Natural killer cell (primary cell): ENCODE measurements at regions not wholly inside any gene's neighbourhood (a gene's known extent, or its start where the extent isn't known, plus 50 kb on each side); places are given as distances from the start of the nearest gene placed in this dataset.
A peak's percentile ranks its signal among the peaks of the same experiment; 100 is the strongest.

Experiments used
- ATAC-seq, 3 donors: fragments of 150-1000 bp in 2 of 3; fragments of 200-7000 bp in 1 of 3; cut with Tn5 transposase; 1 replicate in 1 of 3; 2 replicates in 2 of 3; pipeline ENCODE4 v1.10.0; 2021; ENCODE audit warnings: mild to moderate bottlenecking in 2 of 3, moderate library complexity in 2 of 3
- DNase-seq, 2 donors: peaks; one replicate each; pipeline versions ENCODE4 v3.0.0 to v3.0.0-alpha.2; 2013 to 2021; ENCODE audit warnings: mixed read lengths in 1 of 2
- H3K27ac ChIP-seq: one replicate; pipeline ENCODE4 v1.5.1; 2013; ENCODE audit warnings: mild to moderate bottlenecking, low read length
- H3K27me3 ChIP-seq: one replicate; pipeline ENCODE4 v1.6.1; 2013; ENCODE audit warnings: low read length; ENCODE audit not compliant: control insufficient read depth, insufficient read depth
- H3K36me3 ChIP-seq: one replicate; pipeline ENCODE4 v1.6.1; 2013; ENCODE audit warnings: low read length; ENCODE audit not compliant: control insufficient read depth, insufficient read depth
- H3K4me1 ChIP-seq: one replicate; pipeline ENCODE4 v1.6.1; 2013; ENCODE audit warnings: low read length; ENCODE audit not compliant: control insufficient read depth, insufficient read depth
- H3K4me3 ChIP-seq: one replicate; pipeline ENCODE4 v1.5.1; 2013; ENCODE audit warnings: low read length
- H3K9me3 ChIP-seq: one replicate; pipeline ENCODE4 v1.6.1; 2013; ENCODE audit warnings: low read length; ENCODE audit not compliant: control insufficient read depth, insufficient read depth
- H3K27ac Mint-ChIP-seq, 2 donors: one replicate each; pipeline ENCODE4 v1.8.0; 2022; ENCODE audit warnings: mild to moderate bottlenecking in 2 of 2, mixed read lengths in 2 of 2, moderate library complexity in 1 of 2
- H3K27me3 Mint-ChIP-seq, 2 donors: one replicate each; pipeline ENCODE4 v1.8.0; 2022; ENCODE audit warnings: low read depth in 2 of 2, mixed read lengths in 2 of 2
- H3K36me3 Mint-ChIP-seq: one replicate; pipeline ENCODE4 v1.8.0; 2022; ENCODE audit warnings: mixed read lengths
- H3K4me1 Mint-ChIP-seq, 2 donors: one replicate each; pipeline ENCODE4 v1.8.0; 2022; ENCODE audit warnings: mixed read lengths in 2 of 2
- H3K4me3 Mint-ChIP-seq: one replicate; pipeline ENCODE4 v1.8.0; 2022; ENCODE audit warnings: mild to moderate bottlenecking, moderate library complexity, mixed read lengths
- H3K9me3 Mint-ChIP-seq, 2 donors: one replicate each; pipeline ENCODE4 v1.8.0; 2022; ENCODE audit warnings: mixed read lengths in 2 of 2
- WGBS: methylation state at CpG from one replicate; pipeline ENCODE4 v1.1.7; 2013; ENCODE audit warnings: missing lambda C conversion rate; ENCODE audit not compliant: insufficient coverage; 5-methylcytosine and 5-hydroxymethylcytosine counted together
- intact Hi-C: fragments of 100-400 bp; cut with micrococcal nuclease; formaldehyde crosslinking; loops from one replicate; pipeline ENCODE4 v1.14.2; 2022
- TF ChIP-seq, protein P1 (sequence below): fragments of 200-600 bp; IDR thresholded peaks from one replicate; pipeline ENCODE4 v1.8.0; 2022; ENCODE audit warnings: antibody characterized with exemption

GRCh38 chr3:43214616-43215015 lies 71.7 kb upstream of the SNRK start:
- Histone ChIP-seq H3K36me3 (no peaks in the 10 kb centered on the region), H3K27me3 (no peaks in the 10 kb centered on the region), H3K4me1 (no peaks in the 10 kb centered on the region), H3K9me3 (no peaks in the 10 kb centered on the region), H3K27ac (no peak overlapping the region), H3K4me3 (no peak overlapping the region)
- Mint-ChIP-seq H3K9me3 (no peaks in the 10 kb centered on the region), H3K36me3 (no peaks in the 10 kb centered on the region), H3K4me3 (no peak overlapping the region), H3K27ac (no peak overlapping the region), H3K4me1 (peaks cover 4 to 15% of the 10 kb centered on the region in 2 donors), H3K27me3 (no peaks in the 10 kb centered on the region)
- WGBS: 92% methylated on average over 4 of the region's 4 CpGs
- DNase-seq (no peak), ATAC-seq (no peak)
- TF ChIP-seq, protein P1, sequence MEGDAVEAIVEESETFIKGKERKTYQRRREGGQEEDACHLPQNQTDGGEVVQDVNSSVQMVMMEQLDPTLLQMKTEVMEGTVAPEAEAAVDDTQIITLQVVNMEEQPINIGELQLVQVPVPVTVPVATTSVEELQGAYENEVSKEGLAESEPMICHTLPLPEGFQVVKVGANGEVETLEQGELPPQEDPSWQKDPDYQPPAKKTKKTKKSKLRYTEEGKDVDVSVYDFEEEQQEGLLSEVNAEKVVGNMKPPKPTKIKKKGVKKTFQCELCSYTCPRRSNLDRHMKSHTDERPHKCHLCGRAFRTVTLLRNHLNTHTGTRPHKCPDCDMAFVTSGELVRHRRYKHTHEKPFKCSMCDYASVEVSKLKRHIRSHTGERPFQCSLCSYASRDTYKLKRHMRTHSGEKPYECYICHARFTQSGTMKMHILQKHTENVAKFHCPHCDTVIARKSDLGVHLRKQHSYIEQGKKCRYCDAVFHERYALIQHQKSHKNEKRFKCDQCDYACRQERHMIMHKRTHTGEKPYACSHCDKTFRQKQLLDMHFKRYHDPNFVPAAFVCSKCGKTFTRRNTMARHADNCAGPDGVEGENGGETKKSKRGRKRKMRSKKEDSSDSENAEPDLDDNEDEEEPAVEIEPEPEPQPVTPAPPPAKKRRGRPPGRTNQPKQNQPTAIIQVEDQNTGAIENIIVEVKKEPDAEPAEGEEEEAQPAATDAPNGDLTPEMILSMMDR: no peak
- intact Hi-C loops: no loop called here

- no peaks in the 10 kb centered on the region for H3K36me3 Mint-ChIP-seq
- H3K4me3 Mint-ChIP-seq: no peak overlapping the region
- no peak for DNase-seq
- no peaks in the 10 kb centered on the region for H3K9me3 ChIP-seq
- H3K27ac Mint-ChIP-seq: no peak overlapping the region
- intact Hi-C loops: no loop called here
- H3K4me3 ChIP-seq: no peak overlapping the region
- TF ChIP-seq, protein P1: no peak
- ATAC-seq: no peak
- peaks cover 0 to 4% of the 10 kb centered on the region in 2 donors for H3K27me3 Mint-ChIP-seq
- H3K4me1 ChIP-seq: no peaks in the 10 kb centered on the region
- H3K4me1 Mint-ChIP-seq: peaks cover 4 to 16% of the 10 kb centered on the region in 2 donors
- WGBS: 100% methylated on average over 1 of the region's 1 CpG
- no peaks in the 10 kb centered on the region for H3K9me3 Mint-ChIP-seq
- H3K36me3 ChIP-seq: no peaks in the 10 kb centered on the region
- no peaks in the 10 kb centered on the region for H3K27me3 ChIP-seq
- H3K27ac ChIP-seq: no peak overlapping the region
Observed at GRCh38 chr3:43213631-43214030, 72.7 kb upstream of the SNRK start.

GRCh38 chr3:43212914-43213611 lies 73.3 kb upstream of the SNRK start:
- Mint-ChIP-seq H3K4me3 (no peak overlapping the region), H3K9me3 (no peaks in the 10 kb centered on the region), H3K4me1 (peaks cover 4 to 21% of the 10 kb centered on the region in 2 donors), H3K27ac (no peak overlapping the region), H3K36me3 (no peaks in the 10 kb centered on the region), H3K27me3 (peaks cover 0 to 4% of the 10 kb centered on the region in 2 donors)
- no peak overlapping the region for H3K4me3 ChIP-seq
- DNase-seq (no peak), ATAC-seq (no peak)
- TF ChIP-seq, protein P1: no peak
- H3K4me1 ChIP-seq: no peaks in the 10 kb centered on the region
- H3K9me3 ChIP-seq: no peaks in the 10 kb centered on the region
- intact Hi-C loops: no loop called here
- no peaks in the 10 kb centered on the region for H3K27me3 ChIP-seq
- H3K27ac ChIP-seq: no peak overlapping the region
- WGBS: 93% methylated on average over 8 of the region's 8 CpGs
- H3K36me3 ChIP-seq: no peaks in the 10 kb centered on the region

DNA sequence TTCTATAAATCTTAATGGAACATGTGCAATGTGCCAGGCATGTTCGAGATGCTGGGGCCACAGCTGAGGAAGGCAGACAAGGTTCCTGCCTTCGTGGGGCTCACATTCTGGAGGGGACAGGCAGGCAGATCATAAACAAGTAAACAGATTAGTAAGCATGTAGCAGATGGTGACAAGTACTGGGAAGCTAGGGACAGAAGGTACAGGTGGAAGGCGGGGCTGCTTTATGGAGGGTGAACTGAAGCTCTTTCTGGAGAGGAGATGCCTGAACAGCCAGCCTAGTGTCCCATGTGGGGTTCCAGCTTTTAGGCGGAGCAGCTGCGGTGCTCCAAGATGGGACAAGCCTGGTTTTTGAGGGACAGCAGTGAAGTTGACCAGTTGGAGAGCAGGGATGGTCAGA lies 74.7 kb upstream of the SNRK start:
- no peaks in the 10 kb centered on the region for H3K36me3 Mint-ChIP-seq
- DNase-seq (no peak), ATAC-seq (no peak)
- no peak overlapping the region for H3K4me3 Mint-ChIP-seq
- intact Hi-C loops: no loop called here
- Histone ChIP-seq H3K9me3 (no peaks in the 10 kb centered on the region), H3K27me3 (no peaks in the 10 kb centered on the region), H3K4me3 (no peak overlapping the region), H3K4me1 (no peaks in the 10 kb centered on the region), H3K36me3 (no peaks in the 10 kb centered on the region), H3K27ac (no peak overlapping the region)
- H3K9me3 Mint-ChIP-seq: no peaks in the 10 kb centered on the region
- 90% methylated on average over 5 of the region's 5 CpGs for WGBS
- H3K27ac Mint-ChIP-seq: peak overlapping the region in 1 of 2 donors; percentile 60
- H3K4me1 Mint-ChIP-seq: peaks cover 4 to 18% of the 10 kb centered on the region in 2 donors
- TF ChIP-seq, protein P1: no peak
- H3K27me3 Mint-ChIP-seq: peaks cover 0 to 4% of the 10 kb centered on the region in 2 donors
